Fibroblast of mammary gland (primary cell): ENCODE measurements at regions not wholly inside any gene's neighbourhood (a gene's known extent, or its start where the extent isn't known, plus 50 kb on each side); places are given as distances from the start of the nearest gene placed in this dataset.

Source experiments
- DNase-seq: peaks from one replicate; pipeline ENCODE4 v3.0.0-alpha.2; 2010; ENCODE audit warnings: low read depth
- H3K4me3 ChIP-seq: 2 replicates; pipeline ENCODE4 v1.5.1; 2011; ENCODE audit warnings: low read depth, mild to moderate bottlenecking, low read length, moderate library complexity; ENCODE audit not compliant: control insufficient read depth
- TF ChIP-seq, protein P1 (sequence below): conservative IDR thresholded peaks from 2 replicates; pipeline ENCODE4 v1.5.1; 2011; ENCODE audit warnings: low read depth, low read length, inconsistent platforms; ENCODE audit not compliant: control insufficient read depth, insufficient read depth

- no peak for DNase-seq
- TF ChIP-seq, protein P1, sequence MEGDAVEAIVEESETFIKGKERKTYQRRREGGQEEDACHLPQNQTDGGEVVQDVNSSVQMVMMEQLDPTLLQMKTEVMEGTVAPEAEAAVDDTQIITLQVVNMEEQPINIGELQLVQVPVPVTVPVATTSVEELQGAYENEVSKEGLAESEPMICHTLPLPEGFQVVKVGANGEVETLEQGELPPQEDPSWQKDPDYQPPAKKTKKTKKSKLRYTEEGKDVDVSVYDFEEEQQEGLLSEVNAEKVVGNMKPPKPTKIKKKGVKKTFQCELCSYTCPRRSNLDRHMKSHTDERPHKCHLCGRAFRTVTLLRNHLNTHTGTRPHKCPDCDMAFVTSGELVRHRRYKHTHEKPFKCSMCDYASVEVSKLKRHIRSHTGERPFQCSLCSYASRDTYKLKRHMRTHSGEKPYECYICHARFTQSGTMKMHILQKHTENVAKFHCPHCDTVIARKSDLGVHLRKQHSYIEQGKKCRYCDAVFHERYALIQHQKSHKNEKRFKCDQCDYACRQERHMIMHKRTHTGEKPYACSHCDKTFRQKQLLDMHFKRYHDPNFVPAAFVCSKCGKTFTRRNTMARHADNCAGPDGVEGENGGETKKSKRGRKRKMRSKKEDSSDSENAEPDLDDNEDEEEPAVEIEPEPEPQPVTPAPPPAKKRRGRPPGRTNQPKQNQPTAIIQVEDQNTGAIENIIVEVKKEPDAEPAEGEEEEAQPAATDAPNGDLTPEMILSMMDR, result no peak
- H3K4me3 ChIP-seq, result no peak overlapping the region
Measured at GRCh38 chr6:44634321-44634720, 246.8 kb downstream of the CDC5L start.

DNA sequence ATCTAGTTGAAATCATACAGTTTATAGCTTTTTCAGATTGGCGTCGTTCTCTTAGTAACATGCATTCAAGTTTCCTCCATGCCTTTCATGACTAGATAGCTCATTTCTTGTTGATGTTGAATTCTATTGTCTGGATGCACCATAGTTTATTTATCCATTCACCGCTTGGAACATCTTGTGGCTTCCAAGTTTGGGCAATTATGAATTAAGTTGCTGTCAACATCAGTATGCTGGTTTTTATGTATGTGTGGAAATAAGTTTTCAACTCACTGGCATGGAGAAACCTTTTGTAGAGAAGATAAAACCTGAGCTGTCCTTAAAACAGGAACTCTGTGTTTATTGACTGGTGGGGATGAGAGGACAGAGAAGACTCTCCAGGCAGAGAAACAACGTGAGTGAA, 248.0 kb downstream of the CDC5L start:
- no peak for DNase-seq
- no peak overlapping the region for H3K4me3 ChIP-seq
- TF ChIP-seq, protein P1, result no peak

DNA sequence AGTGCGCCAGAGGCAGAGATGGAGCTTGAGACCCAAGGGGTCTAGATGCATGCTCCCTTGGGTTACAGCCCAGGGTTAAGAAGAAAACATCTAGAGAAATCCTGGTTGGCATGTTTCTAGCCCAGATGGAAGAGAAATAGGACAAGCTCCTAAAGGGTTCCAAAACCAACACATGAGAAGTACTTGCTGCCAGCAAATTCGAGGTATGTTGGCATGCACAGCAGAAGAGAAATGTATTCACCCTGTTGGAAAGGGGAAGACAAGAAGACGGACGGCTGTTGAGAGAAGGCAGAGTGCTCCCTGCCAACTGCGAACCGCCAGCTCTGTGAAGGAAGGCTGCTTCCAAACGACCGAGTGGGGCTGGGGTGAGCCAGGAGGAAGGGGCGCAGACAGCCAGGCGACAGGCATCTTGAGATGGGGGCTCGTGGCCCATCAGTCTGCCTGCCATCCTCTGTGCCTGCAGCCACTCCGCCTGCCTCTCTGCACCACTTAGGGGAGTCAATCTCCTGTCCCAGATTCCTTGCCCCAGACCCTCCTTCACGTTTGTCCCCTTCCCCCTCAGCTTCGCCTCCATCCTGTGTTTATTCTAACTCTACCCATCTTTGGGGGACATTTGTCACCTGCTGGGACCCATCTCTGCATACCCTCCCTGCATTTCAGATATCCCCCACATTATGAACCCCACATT, 249.2 kb downstream of the CDC5L start:
- DNase-seq, result no peak
- TF ChIP-seq, protein P1, result no peak

GRCh38 chr6:44641344-44642031, 254.0 kb downstream of the CDC5L start:
- peak; percentile 54 for DNase-seq
- H3K4me3 ChIP-seq, result no peak overlapping the region
- TF ChIP-seq, protein P1, result no peak

More for the DNA sequence above, 249.2 kb downstream of the CDC5L start:
- H3K4me3 ChIP-seq, result no peak overlapping the region

GRCh38 chr6:44642349-44642748, 254.8 kb downstream of the CDC5L start:
- no peak for DNase-seq
- TF ChIP-seq, protein P1, result no peak

GRCh38 chr6:44642870-44643522, 255.5 kb downstream of the CDC5L start:
- peak; percentile 90 for DNase-seq
- TF ChIP-seq, protein P1, result no peak

More at GRCh38 chr6:44642349-44642748, 254.8 kb downstream of the CDC5L start:
- no peak overlapping the region for H3K4me3 ChIP-seq

More at GRCh38 chr6:44642870-44643522, 255.5 kb downstream of the CDC5L start:
- H3K4me3 ChIP-seq, result no peak overlapping the region
